ENCODE measurements at regions not wholly inside any gene's neighbourhood (a gene's known extent, or its start where the extent isn't known, plus 50 kb on each side); places are given as distances from the start of the nearest gene placed in this dataset.

DNA sequence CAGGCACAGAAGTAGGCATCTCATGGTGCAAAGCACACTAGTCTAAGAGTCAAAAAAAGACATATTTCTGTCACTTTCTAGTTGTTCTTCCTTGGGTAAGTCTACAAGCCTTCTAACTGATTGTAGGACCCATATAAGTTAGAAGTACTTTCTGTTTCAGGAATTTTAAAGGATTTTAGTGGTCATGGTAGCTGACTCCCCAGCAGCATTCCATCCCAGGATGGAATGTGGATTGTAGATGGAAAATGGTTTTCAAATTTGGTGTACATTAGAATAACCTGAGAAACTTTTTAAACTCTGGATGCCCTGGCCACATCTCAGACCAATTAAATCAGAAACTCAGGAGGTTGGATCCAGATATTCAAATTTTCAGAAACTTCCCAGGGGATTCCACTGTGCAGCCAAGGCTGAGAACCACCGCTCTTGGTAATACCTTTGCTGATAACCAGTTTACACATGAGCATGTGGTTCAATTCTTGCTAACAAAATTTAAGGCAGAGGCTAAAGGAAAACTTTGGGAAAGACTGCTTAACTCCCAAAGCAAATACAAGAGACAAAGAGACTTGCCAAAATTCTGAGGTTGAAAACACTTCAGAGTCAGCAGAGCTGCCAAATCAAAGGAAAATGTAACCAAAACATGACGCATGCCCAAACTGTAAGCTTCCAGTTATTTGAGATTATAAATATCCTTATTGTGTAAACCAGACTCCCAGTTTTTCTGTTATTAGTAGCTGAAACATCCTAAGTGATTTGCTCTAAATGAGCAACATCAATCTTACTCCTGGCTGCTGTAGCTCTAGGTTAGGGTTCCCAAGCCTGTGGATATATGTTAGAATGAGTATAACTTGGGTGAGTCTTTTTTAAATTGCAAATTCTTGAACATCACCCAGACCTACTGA, 145.4 kb upstream of the MTAP start:
- Histone ChIP-seq H3K9ac (ENCODE audit: low read length in 3 of 3) (no peak overlapping the region), H3K27me3 (ENCODE audit: control insufficient read depth, insufficient read depth, low read length) (no peaks in the 10 kb centered on the region), H3K36me3 (ENCODE audit: control insufficient read depth in 2 of 3, insufficient read depth in 3 of 3, low read length in 3 of 3) (no peaks in the 10 kb centered on the region), H3K9me3 (ENCODE audit: control insufficient read depth in 2 of 3, insufficient read depth in 1 of 3, low read length in 3 of 3) (no peaks in the 10 kb centered on the region), H3K4me1 (ENCODE audit: control insufficient read depth in 2 of 3, insufficient read depth in 2 of 3, low read depth in 1 of 3, low read length in 3 of 3) (no peaks in the 10 kb centered on the region), H3K27ac (ENCODE audit: low read depth in 2 of 2, low read length in 2 of 2) (no peak overlapping the region), H3K4me3 (ENCODE audit: low read length in 3 of 3) (no peak overlapping the region)
- DNase-seq = no peak
- no peak for FAIRE-seq
- TF ChIP-seq CTCF (IDR thresholded peaks at IDR 0.05; ENCODE audit: borderline replicate concordance, extremely low read depth, insufficient read depth) = no peak
- intact Hi-C loops (cut with DNase I) = no loop called here

DNA sequence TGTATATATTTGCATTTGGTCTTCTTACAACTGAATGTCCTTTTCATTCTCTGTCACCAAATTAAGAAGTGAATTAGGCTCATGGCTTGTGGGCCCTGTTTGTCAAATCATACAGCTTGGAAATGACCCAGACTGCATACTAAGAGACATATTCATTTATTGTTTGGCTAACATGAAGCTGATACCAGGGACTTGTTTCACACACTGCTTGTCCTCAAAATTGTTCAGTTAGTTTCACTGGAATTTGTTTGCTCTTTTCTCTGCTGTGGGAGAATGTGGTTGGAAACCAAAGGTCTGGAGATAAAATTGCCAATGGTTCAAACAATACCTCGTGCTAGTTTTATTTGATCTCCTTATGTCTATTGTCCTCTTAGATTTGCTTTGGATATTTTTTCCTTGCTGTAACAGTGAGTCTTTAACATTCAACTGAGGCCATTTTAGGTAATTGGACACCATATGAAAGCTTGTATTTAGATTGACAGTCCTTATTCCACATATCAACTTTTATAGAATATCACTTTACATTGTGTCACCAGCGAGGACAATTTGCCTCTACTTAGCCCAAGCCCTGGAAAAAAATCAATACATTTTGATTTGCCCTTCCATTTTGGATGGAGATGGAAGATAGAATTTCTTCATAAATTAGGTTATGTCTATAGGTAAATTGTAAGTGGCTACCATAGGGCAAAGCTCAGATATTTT, 144.3 kb upstream of the MTAP start:
- intact Hi-C loops (cut with DNase I) = no loop called here
- H3K4me1 ChIP-seq (ENCODE audit: control insufficient read depth in 2 of 3, insufficient read depth in 2 of 3, low read depth in 1 of 3, low read length in 3 of 3) = no peaks in the 10 kb centered on the region
- H3K4me3 ChIP-seq (ENCODE audit: low read length in 3 of 3) = no peak overlapping the region
- TF ChIP-seq CTCF (IDR thresholded peaks at IDR 0.05; ENCODE audit: borderline replicate concordance, extremely low read depth, insufficient read depth) = no peak
- no peak for FAIRE-seq
- H3K9me3 ChIP-seq (ENCODE audit: control insufficient read depth in 2 of 3, insufficient read depth in 1 of 3, low read length in 3 of 3) = no peaks in the 10 kb centered on the region
- DNase-seq = no peak
- H3K9ac ChIP-seq (ENCODE audit: low read length in 3 of 3) = no peak overlapping the region
- no peaks in the 10 kb centered on the region for H3K27me3 ChIP-seq (ENCODE audit: control insufficient read depth, insufficient read depth, low read length)
- H3K27ac ChIP-seq (ENCODE audit: low read depth in 2 of 2, low read length in 2 of 2) = no peak overlapping the region
- no peaks in the 10 kb centered on the region for H3K36me3 ChIP-seq (ENCODE audit: control insufficient read depth in 2 of 3, insufficient read depth in 3 of 3, low read length in 3 of 3)

- intact Hi-C loops (cut with DNase I) = no loop called here
- H3K9me3 ChIP-seq (ENCODE audit: control insufficient read depth in 2 of 3, insufficient read depth in 1 of 3, low read length in 3 of 3) = no peaks in the 10 kb centered on the region
These were observed 141.5 kb upstream of the MTAP start for GRCh38 chr9:21660976-21661375.

More at GRCh38 chr9:21660976-21661375, 141.5 kb upstream of the MTAP start:
- FAIRE-seq (no peak), DNase-seq (no peak)
- no peak for TF ChIP-seq CTCF (IDR thresholded peaks at IDR 0.05; ENCODE audit: borderline replicate concordance, extremely low read depth, insufficient read depth)
- Histone ChIP-seq H3K27ac (ENCODE audit: low read depth in 2 of 2, low read length in 2 of 2) (no peak overlapping the region), H3K9ac (ENCODE audit: low read length in 3 of 3) (no peak overlapping the region), H3K4me3 (ENCODE audit: low read length in 3 of 3) (no peak overlapping the region), H3K4me1 (ENCODE audit: control insufficient read depth in 2 of 3, insufficient read depth in 2 of 3, low read depth in 1 of 3, low read length in 3 of 3) (no peaks in the 10 kb centered on the region), H3K36me3 (ENCODE audit: control insufficient read depth in 2 of 3, insufficient read depth in 3 of 3, low read length in 3 of 3) (no peaks in the 10 kb centered on the region), H3K27me3 (ENCODE audit: control insufficient read depth, insufficient read depth, low read length) (no peaks in the 10 kb centered on the region)

All from kidney (tissue), 13 donors.